Neural cell (in vitro differentiated cells): ENCODE measurements at regions not wholly inside any gene's neighbourhood (a gene's known extent, or its start where the extent isn't known, plus 50 kb on each side); places are given as distances from the start of the nearest gene placed in this dataset.

Experiments used
- CTCF ChIP-seq: fragments of 450-650 bp; IDR thresholded peaks from 2 replicates; pipeline ENCODE4 v1.5.1; 2014; ENCODE audit warnings: antibody characterized with exemption, mild to moderate bottlenecking, moderate library complexity; ENCODE audit not compliant: poor library complexity, severe bottlenecking
- EP300 ChIP-seq: fragments of 450-650 bp; conservative IDR thresholded peaks from 2 replicates; pipeline ENCODE4 v1.6.1; 2014; ENCODE audit warnings: antibody characterized with exemption, mild to moderate bottlenecking, moderate library complexity; ENCODE audit not compliant: poor library complexity, severe bottlenecking
- EZH2 ChIP-seq: fragments of 200-600, 300-800 bp; shearing (Covaris generic), sonication (generic); IDR thresholded peaks from 2 replicates; pipeline ENCODE4 v1.6.1; 2014; ENCODE audit warnings: antibody characterized with exemption, low read length, borderline replicate concordance, mild to moderate bottlenecking; ENCODE audit not compliant: insufficient read depth, poor library complexity, severe bottlenecking
- MXI1 ChIP-seq: fragments of 450-650 bp; conservative IDR thresholded peaks from 2 replicates; pipeline ENCODE4 v1.6.1; 2014; ENCODE audit warnings: antibody characterized with exemption, mild to moderate bottlenecking; ENCODE audit not compliant: poor library complexity, severe bottlenecking
- POLR2AphosphoS5 ChIP-seq: IDR thresholded peaks from 2 replicates; pipeline ENCODE4 v1.6.1; 2012
- RAD21 ChIP-seq: fragments of 450-650 bp; conservative IDR thresholded peaks from 2 replicates; pipeline ENCODE4 v1.6.1; 2014; ENCODE audit warnings: antibody characterized with exemption, mild to moderate bottlenecking, moderate library complexity
- REST ChIP-seq: IDR thresholded peaks from 2 replicates; pipeline ENCODE4 v1.6.1; 2012; ENCODE audit warnings: borderline replicate concordance
- SMC3 ChIP-seq: fragments of 450-650 bp; conservative IDR thresholded peaks from 2 replicates; pipeline ENCODE4 v1.6.1; 2014; ENCODE audit warnings: antibody characterized with exemption, mild to moderate bottlenecking, moderate library complexity; ENCODE audit not compliant: poor library complexity
- TAF1 ChIP-seq: IDR thresholded peaks from 2 replicates; pipeline ENCODE4 v1.6.1; 2012; ENCODE audit warnings: low read depth

DNA sequence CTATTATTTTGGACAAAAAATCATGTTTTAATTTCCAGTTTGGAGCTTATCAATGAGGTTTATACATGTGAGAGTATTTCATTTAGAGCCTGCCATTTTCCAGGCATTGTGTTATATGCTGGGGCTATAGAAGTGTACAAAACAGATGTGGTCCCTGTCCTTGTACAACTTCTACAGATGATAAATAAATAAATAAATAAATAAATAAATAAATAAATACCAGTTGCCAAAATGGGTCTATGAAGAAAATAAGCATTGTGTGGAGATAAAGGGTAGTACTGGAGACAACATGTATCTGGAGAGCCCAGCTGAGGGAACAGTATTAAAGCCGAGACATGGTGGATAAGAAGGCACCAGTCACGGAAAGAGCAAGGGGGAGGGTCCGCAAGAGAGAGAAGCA is 210.0 kb downstream of the SS18 start:
- TF ChIP-seq EP300 (no peak), CTCF (no peak), POLR2AphosphoS5 (no peak), SMC3 (no peak), REST (no peak), RAD21 (no peak), TAF1 (no peak), EZH2 (no peak), MXI1 (no peak)
